ENCODE measurements at regions not wholly inside any gene's neighbourhood (a gene's known extent, or its start where the extent isn't known, plus 50 kb on each side); places are given as distances from the start of the nearest gene placed in this dataset.

DNA sequence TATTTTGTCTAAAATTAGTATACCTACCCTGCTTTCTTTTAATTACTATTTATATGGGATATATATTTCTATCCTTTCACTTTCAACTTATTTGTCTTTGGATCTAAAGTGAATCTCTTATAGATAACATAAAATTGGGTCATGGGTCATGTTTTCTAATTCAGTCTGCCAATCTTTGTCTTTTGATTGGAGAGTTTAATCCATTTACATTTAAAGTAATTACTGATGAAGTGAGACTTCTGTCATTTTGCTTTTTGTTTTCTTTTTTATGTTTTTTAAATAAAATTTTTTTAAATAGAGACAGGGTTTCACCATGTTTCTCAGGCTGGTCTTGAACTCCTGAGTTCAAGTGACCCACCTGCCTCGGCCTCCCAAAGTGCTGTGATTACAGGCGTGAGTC lies 50.5 kb upstream of the PRDM1 start:
- TF ChIP-seq, protein P1, sequence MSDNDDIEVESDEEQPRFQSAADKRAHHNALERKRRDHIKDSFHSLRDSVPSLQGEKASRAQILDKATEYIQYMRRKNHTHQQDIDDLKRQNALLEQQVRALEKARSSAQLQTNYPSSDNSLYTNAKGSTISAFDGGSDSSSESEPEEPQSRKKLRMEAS (IDR thresholded peaks at IDR 0.05; ENCODE audit: insufficient read depth, insufficient read length) = no peak
- TF ChIP-seq POLR2AphosphoS5 (IDR thresholded peaks at IDR 0.05; ENCODE audit: insufficient read depth, low read depth, low read length) = no peak
- TF ChIP-seq, protein P2, sequence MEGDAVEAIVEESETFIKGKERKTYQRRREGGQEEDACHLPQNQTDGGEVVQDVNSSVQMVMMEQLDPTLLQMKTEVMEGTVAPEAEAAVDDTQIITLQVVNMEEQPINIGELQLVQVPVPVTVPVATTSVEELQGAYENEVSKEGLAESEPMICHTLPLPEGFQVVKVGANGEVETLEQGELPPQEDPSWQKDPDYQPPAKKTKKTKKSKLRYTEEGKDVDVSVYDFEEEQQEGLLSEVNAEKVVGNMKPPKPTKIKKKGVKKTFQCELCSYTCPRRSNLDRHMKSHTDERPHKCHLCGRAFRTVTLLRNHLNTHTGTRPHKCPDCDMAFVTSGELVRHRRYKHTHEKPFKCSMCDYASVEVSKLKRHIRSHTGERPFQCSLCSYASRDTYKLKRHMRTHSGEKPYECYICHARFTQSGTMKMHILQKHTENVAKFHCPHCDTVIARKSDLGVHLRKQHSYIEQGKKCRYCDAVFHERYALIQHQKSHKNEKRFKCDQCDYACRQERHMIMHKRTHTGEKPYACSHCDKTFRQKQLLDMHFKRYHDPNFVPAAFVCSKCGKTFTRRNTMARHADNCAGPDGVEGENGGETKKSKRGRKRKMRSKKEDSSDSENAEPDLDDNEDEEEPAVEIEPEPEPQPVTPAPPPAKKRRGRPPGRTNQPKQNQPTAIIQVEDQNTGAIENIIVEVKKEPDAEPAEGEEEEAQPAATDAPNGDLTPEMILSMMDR (IDR thresholded peaks at IDR 0.05; ENCODE audit: extremely low read depth in 1 of 2, insufficient read depth in 1 of 2, low read depth in 1 of 2, low read length in 2 of 2) = no peak
- no peak for TF ChIP-seq POLR2A (IDR thresholded peaks at IDR 0.05; ENCODE audit: low read depth, low read length)
- TF ChIP-seq EZH2 (IDR thresholded peaks at IDR 0.05; ENCODE audit: borderline replicate concordance, low read depth, low read length, severe bottlenecking) = no peak
